Lung (tissue), 9 donors: ENCODE measurements at regions not wholly inside any gene's neighbourhood (a gene's known extent, or its start where the extent isn't known, plus 50 kb on each side); places are given as distances from the start of the nearest gene placed in this dataset.
"Not testable (repeated sequence)": the region's sequence is repeated elsewhere in the genome, so short reads cannot be mapped to it uniquely, and the experiment has no call there.

ENCODE experiments used
- ATAC-seq: fragments of 200-7000 bp; cut with Tn5 transposase; one replicate; pipeline ENCODE4 v1.9.1; 2020; ENCODE audit warnings: moderate number of reproducible peaks; ENCODE audit not compliant: insufficient read depth, low FRiP score
- DNase-seq, 3 donors: peaks; one replicate each; pipeline ENCODE4 v3.0.0-alpha.2; 2013 to 2017
- H3K27ac ChIP-seq, 2 donors: one replicate each; pipeline ENCODE4 v1.5.1; 2013; ENCODE audit warnings: mild to moderate bottlenecking in 2 of 2, moderate library complexity in 2 of 2, control low read depth in 1 of 2, inconsistent platforms in 1 of 2, low read depth in 1 of 2, low read length in 1 of 2
- H3K27me3 ChIP-seq, 3 donors: one replicate each; pipeline ENCODE4 v1.5.1; 2013; ENCODE audit warnings: low read length in 2 of 3; ENCODE audit not compliant: control insufficient read depth in 3 of 3, insufficient read depth in 3 of 3
- H3K36me3 ChIP-seq, 4 donors: one replicate each; pipeline ENCODE4 v1.5.1; 2013; ENCODE audit warnings: low read length in 4 of 4, mild to moderate bottlenecking in 1 of 4, moderate library complexity in 1 of 4; ENCODE audit not compliant: control insufficient read depth in 4 of 4, insufficient read depth in 4 of 4
- H3K4me1 ChIP-seq, 5 donors: one replicate each; pipeline ENCODE4 v1.5.1; 2013; ENCODE audit warnings: low read length in 5 of 5, mild to moderate bottlenecking in 2 of 5, moderate library complexity in 1 of 5; ENCODE audit not compliant: control insufficient read depth in 5 of 5, insufficient read depth in 5 of 5
- H3K4me3 ChIP-seq: one replicate; pipeline ENCODE4 v1.5.1; 2013; ENCODE audit warnings: mild to moderate bottlenecking, control low read depth, moderate library complexity
- H3K9ac ChIP-seq, 2 donors: one replicate each; pipeline ENCODE4 v1.5.1; 2013; ENCODE audit warnings: low read length in 2 of 2, control low read depth in 1 of 2; ENCODE audit not compliant: insufficient read depth in 1 of 2
- H3K9me3 ChIP-seq, 4 donors: one replicate each; pipeline ENCODE4 v1.5.1; 2013; ENCODE audit warnings: low read length in 3 of 4, mild to moderate bottlenecking in 1 of 4, moderate library complexity in 1 of 4; ENCODE audit not compliant: control insufficient read depth in 4 of 4, insufficient read depth in 3 of 4
- WGBS, 2 donors: extraction: QIAGEN DNeasy Blood & Tissue Kit; methylation state at CpG; one replicate each; pipeline ENCODE4 v1.1.7; 2013; 5-methylcytosine and 5-hydroxymethylcytosine counted together
- donor health status: Bipolar disorder and iron deficiency.
- donor health status: healthy.
- donor health status: DM: yes; HTN: yes; CAD: no.

DNA sequence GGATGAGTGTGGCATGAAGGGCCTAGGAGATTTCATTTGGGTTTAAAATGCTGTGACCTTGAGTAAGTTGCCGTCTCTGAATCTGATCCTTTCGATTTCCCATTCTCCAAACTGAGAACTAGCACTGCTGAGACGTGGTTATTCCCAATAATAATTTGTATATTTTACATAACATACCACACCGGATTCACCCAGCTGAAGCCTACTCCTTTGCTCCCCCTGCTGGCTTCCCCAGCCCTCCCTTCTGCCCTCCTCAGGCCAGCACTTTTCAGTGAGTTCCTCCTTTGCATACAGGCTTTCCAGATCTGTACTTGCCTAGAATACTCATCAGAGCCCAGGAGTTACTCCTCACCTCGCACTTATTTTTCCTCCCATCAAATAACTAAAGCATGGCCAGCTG, 255.1 kb downstream of the OR4F29 start:
- not testable (repeated sequence) for ATAC-seq, H3K9me3 ChIP-seq, DNase-seq, H3K9ac ChIP-seq, H3K4me1 ChIP-seq, H3K27ac ChIP-seq, H3K36me3 ChIP-seq, H3K4me3 ChIP-seq, H3K27me3 ChIP-seq
- no CpG with 5 or more reads among the region's 5 CpGs for WGBS, 2 donors

GRCh38 chr1:191296-192049, 260.0 kb downstream of the OR4F29 start:
- WGBS, 2 donors: 43 to 51% methylated on average over 12 to 15 of the region's 19 CpGs

GRCh38 chr1:190678-191077, 260.8 kb downstream of the OR4F29 start:
- not testable (repeated sequence) for H3K9ac ChIP-seq

More at GRCh38 chr1:191296-192049, 260.0 kb downstream of the OR4F29 start:
- not testable (repeated sequence) for H3K4me3 ChIP-seq, H3K9ac ChIP-seq, H3K9me3 ChIP-seq, ATAC-seq, H3K4me1 ChIP-seq, H3K27me3 ChIP-seq, H3K36me3 ChIP-seq
- DNase-seq: peak; percentile 14 to 33 (median 29)
- H3K27ac ChIP-seq: peak overlapping the region in 1 of 2 donors; percentile 53

GRCh38 chr1:189915-190314, 261.6 kb downstream of the OR4F29 start:
- DNase-seq, H3K27me3 ChIP-seq, H3K4me3 ChIP-seq, H3K4me1 ChIP-seq, H3K27ac ChIP-seq, H3K9ac ChIP-seq, H3K36me3 ChIP-seq, H3K9me3 ChIP-seq, ATAC-seq: not testable (repeated sequence)
- 85 to 87% methylated on average over 2 to 5 of the region's 8 CpGs for WGBS, 2 donors

More at GRCh38 chr1:190678-191077, 260.8 kb downstream of the OR4F29 start:
- not testable (repeated sequence) for H3K4me1 ChIP-seq, H3K36me3 ChIP-seq, H3K9me3 ChIP-seq, DNase-seq, H3K4me3 ChIP-seq, H3K27me3 ChIP-seq, ATAC-seq, H3K27ac ChIP-seq
- 86 to 88% methylated on average over 4 of the region's 6 CpGs for WGBS, 2 donors

DNA sequence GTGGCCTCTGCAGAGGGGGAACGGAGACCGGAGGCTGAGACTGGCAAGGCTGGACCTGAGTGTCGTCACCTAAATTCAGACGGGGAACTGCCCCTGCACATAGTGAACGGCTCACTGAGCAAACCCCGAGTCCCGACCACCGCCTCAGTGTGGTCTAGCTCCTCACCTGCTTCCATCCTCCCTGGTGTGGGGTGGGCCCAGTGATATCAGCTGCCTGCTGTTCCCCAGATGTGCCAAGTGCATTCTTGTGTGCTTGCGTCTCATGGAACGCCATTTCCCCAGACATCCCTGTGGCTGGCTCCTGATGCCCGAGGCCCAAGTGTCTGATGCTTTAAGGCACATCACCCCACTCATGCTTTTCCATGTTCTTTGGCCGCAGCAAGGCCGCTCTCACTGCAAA, 262.2 kb downstream of the OR4F29 start:
- H3K9me3 ChIP-seq, ATAC-seq, H3K36me3 ChIP-seq, DNase-seq, H3K4me1 ChIP-seq, H3K9ac ChIP-seq, H3K27me3 ChIP-seq, H3K27ac ChIP-seq, H3K4me3 ChIP-seq: not testable (repeated sequence)
- 79 to 99% methylated on average over 5 to 6 of the region's 13 CpGs for WGBS, 2 donors

DNA sequence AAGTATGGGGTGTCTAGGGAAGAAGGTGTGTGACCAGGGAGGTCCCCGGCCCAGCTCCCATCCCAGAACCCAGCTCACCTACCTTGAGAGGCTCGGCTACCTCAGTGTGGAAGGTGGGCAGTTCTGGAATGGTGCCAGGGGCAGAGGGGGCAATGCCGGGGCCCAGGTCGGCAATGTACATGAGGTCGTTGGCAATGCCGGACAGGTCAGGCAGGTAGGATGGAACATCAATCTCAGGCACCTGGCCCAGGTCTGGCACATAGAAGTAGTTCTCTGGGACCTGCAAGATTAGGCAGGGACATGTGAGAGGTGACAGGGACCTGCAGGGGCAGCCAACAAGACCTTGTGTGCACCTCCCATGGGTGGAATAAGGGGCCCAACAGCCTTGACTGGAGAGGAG, 264.2 kb downstream of the OR4F29 start:
- H3K27ac ChIP-seq, H3K4me3 ChIP-seq, H3K4me1 ChIP-seq, ATAC-seq, H3K27me3 ChIP-seq, H3K36me3 ChIP-seq, DNase-seq, H3K9me3 ChIP-seq, H3K9ac ChIP-seq: not testable (repeated sequence)
- 74 to 79% methylated on average over 4 of the region's 6 CpGs for WGBS, 2 donors

GRCh38 chr1:186691-187131, 264.8 kb downstream of the OR4F29 start:
- H3K9me3 ChIP-seq, H3K36me3 ChIP-seq, H3K9ac ChIP-seq, H3K27me3 ChIP-seq, ATAC-seq, H3K4me1 ChIP-seq, H3K27ac ChIP-seq, H3K4me3 ChIP-seq: not testable (repeated sequence)
- peak in 1 of 3 donors; percentile 0 for DNase-seq
- 90% methylated on average over 2 of the region's 2 CpGs for WGBS, 2 donors

GRCh38 chr1:186223-186622, 265.3 kb downstream of the OR4F29 start:
- H3K36me3 ChIP-seq, H3K27me3 ChIP-seq, H3K4me1 ChIP-seq, DNase-seq, H3K4me3 ChIP-seq, H3K9me3 ChIP-seq, H3K27ac ChIP-seq, H3K9ac ChIP-seq, ATAC-seq: not testable (repeated sequence)
- 88 to 89% methylated on average over 6 to 10 of the region's 15 CpGs for WGBS, 2 donors
